Neural cell (in vitro differentiated cells): ENCODE measurements at regions not wholly inside any gene's neighbourhood (a gene's known extent, or its start where the extent isn't known, plus 50 kb on each side); places are given as distances from the start of the nearest gene placed in this dataset.

Source experiments
- CTCF ChIP-seq: fragments of 450-650 bp; IDR thresholded peaks from 2 replicates; pipeline ENCODE4 v1.5.1; 2014; ENCODE audit warnings: antibody characterized with exemption, mild to moderate bottlenecking, moderate library complexity; ENCODE audit not compliant: poor library complexity, severe bottlenecking
- EP300 ChIP-seq: fragments of 450-650 bp; conservative IDR thresholded peaks from 2 replicates; pipeline ENCODE4 v1.6.1; 2014; ENCODE audit warnings: antibody characterized with exemption, mild to moderate bottlenecking, moderate library complexity; ENCODE audit not compliant: poor library complexity, severe bottlenecking
- EZH2 ChIP-seq: fragments of 200-600, 300-800 bp; shearing (Covaris generic), sonication (generic); IDR thresholded peaks from 2 replicates; pipeline ENCODE4 v1.6.1; 2014; ENCODE audit warnings: antibody characterized with exemption, low read length, borderline replicate concordance, mild to moderate bottlenecking; ENCODE audit not compliant: insufficient read depth, poor library complexity, severe bottlenecking
- MXI1 ChIP-seq: fragments of 450-650 bp; conservative IDR thresholded peaks from 2 replicates; pipeline ENCODE4 v1.6.1; 2014; ENCODE audit warnings: antibody characterized with exemption, mild to moderate bottlenecking; ENCODE audit not compliant: poor library complexity, severe bottlenecking
- POLR2AphosphoS5 ChIP-seq: IDR thresholded peaks from 2 replicates; pipeline ENCODE4 v1.6.1; 2012
- RAD21 ChIP-seq: fragments of 450-650 bp; conservative IDR thresholded peaks from 2 replicates; pipeline ENCODE4 v1.6.1; 2014; ENCODE audit warnings: antibody characterized with exemption, mild to moderate bottlenecking, moderate library complexity
- SMC3 ChIP-seq: fragments of 450-650 bp; conservative IDR thresholded peaks from 2 replicates; pipeline ENCODE4 v1.6.1; 2014; ENCODE audit warnings: antibody characterized with exemption, mild to moderate bottlenecking, moderate library complexity; ENCODE audit not compliant: poor library complexity
- TAF1 ChIP-seq: IDR thresholded peaks from 2 replicates; pipeline ENCODE4 v1.6.1; 2012; ENCODE audit warnings: low read depth
- TF ChIP-seq, protein P1 (sequence below): IDR thresholded peaks from 2 replicates; pipeline ENCODE4 v1.6.1; 2012; ENCODE audit warnings: borderline replicate concordance

GRCh38 chr6:146884728-146885127 is 286.0 kb downstream of the ADGB start:
- TF ChIP-seq EP300, result no peak
- no peak for TF ChIP-seq CTCF
- TF ChIP-seq SMC3, result no peak
- no peak for TF ChIP-seq POLR2AphosphoS5
- TF ChIP-seq, protein P1, sequence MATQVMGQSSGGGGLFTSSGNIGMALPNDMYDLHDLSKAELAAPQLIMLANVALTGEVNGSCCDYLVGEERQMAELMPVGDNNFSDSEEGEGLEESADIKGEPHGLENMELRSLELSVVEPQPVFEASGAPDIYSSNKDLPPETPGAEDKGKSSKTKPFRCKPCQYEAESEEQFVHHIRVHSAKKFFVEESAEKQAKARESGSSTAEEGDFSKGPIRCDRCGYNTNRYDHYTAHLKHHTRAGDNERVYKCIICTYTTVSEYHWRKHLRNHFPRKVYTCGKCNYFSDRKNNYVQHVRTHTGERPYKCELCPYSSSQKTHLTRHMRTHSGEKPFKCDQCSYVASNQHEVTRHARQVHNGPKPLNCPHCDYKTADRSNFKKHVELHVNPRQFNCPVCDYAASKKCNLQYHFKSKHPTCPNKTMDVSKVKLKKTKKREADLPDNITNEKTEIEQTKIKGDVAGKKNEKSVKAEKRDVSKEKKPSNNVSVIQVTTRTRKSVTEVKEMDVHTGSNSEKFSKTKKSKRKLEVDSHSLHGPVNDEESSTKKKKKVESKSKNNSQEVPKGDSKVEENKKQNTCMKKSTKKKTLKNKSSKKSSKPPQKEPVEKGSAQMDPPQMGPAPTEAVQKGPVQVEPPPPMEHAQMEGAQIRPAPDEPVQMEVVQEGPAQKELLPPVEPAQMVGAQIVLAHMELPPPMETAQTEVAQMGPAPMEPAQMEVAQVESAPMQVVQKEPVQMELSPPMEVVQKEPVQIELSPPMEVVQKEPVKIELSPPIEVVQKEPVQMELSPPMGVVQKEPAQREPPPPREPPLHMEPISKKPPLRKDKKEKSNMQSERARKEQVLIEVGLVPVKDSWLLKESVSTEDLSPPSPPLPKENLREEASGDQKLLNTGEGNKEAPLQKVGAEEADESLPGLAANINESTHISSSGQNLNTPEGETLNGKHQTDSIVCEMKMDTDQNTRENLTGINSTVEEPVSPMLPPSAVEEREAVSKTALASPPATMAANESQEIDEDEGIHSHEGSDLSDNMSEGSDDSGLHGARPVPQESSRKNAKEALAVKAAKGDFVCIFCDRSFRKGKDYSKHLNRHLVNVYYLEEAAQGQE, result no peak
- no peak for TF ChIP-seq EZH2
- no peak for TF ChIP-seq MXI1
- no peak for TF ChIP-seq TAF1
- TF ChIP-seq RAD21, result no peak
